HG02852 (cell line): ENCODE measurements at regions not wholly inside any gene's neighbourhood (a gene's known extent, or its start where the extent isn't known, plus 50 kb on each side); places are given as distances from the start of the nearest gene placed in this dataset.

Experiments
- ATAC-seq: cut with Tn5 transposase; IDR thresholded peaks from one replicate; pipeline ENCODE4 v1.9.1; 2021; ENCODE audit warnings: mild to moderate bottlenecking, moderate library complexity; ENCODE audit not compliant: unreplicated experiment

DNA sequence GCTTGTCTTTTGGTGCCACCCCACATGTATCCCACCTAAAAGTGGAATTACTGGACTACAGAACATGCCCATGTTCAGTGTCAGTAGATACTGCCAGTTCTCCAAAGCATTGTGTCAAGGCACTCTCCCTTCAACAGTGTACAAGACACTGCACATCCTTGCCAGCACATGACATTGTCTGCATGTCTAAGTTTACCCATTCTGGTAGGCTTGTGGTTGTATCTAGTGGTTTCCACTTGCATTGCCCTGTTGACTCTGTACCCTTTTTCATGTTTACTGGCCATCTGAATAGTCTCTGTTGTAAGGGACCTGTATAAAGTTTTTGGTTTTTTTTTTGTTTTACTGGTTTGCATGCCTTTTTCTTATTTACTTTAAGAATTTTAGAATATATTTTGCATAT lies 222.4 kb upstream of the CNR1 start:
- ATAC-seq = no peak

DNA sequence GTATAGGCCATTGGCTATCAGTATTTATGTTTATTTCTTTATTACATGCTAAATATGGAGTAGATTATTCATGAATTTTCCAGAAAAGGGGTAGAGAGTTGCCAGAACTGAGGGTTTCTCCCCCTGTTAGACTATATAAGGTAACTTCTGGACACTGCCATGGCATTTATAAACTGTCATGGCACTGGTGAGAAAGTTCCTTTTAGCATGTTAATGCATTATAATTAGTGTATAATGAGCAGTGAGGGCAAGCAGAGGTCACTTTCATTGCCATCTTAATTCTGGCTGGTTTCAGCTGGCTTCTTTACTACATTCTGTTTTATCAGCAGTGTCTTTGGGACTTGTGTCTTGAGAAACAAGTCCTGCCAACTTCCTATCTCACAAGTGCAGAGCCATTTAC lies 220.0 kb upstream of the CNR1 start:
- no peak for ATAC-seq

DNA sequence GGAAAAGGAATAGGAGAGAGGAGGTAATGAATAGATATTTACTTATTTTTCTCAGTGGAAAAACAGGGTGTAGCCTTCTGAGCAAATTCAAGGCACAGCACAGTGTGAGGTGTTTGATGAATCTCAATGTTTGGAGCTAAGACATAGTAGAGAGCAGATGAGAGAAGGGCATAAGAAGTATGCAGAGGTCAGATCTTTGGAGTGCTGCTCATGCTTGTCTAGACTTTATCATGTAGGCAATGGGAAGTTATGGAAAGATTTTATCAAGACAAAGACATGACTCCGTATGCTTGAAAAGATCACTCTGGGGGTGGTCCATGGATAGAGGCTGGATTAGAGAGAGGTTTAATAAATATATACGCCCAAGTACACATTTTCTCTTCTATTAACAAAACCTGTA lies 217.0 kb upstream of the CNR1 start:
- no peak for ATAC-seq

DNA sequence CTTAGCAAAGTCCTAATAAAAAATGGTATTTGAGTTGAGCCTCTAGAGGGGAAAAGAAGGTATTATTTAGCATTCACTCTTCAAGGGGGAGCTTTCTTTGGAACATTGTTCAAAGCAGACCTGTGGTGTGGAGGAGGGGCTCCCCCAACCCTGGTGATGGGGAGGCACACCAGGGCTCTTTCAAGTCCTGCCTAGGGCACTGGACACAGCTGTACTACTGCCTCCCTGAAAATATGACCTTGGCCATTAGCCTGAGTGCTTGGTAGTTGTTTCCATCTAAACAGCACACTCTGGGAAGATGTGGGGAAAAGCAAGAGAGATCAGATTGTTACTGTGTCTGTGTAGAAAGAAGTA lies 215.1 kb upstream of the CNR1 start:
- ATAC-seq = no peak

DNA sequence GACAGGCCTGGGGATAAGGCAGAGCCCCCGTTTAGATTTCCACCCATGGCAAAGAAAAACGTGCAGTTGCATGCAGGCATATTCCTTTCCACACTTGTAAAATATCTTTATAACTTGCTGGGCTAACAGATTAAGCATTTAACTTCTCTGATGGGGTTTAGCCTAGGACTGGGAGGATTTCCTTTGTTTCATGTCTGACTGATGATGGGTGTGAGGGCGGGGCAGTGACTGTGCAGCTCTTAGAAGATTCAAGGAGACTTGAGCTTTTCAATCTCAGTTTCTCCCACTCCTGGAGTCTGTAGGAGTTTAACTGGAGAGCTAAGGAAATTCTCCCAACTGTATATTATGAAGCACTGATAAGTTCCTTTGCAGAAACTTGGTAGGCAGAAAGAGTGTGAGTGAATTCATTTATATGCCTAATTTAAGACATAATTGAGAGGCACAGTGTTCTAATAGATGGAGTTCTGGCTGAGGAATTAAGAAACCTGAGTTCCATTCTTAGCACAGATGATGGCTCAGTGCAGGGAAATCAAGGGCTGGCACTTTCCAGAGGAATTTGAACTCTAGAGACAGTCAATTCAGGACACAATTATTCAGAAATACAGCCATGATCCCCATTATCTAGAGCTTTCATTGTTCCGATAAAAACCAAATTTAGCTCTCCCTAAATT lies 214.6 kb upstream of the CNR1 start:
- ATAC-seq = no peak

DNA sequence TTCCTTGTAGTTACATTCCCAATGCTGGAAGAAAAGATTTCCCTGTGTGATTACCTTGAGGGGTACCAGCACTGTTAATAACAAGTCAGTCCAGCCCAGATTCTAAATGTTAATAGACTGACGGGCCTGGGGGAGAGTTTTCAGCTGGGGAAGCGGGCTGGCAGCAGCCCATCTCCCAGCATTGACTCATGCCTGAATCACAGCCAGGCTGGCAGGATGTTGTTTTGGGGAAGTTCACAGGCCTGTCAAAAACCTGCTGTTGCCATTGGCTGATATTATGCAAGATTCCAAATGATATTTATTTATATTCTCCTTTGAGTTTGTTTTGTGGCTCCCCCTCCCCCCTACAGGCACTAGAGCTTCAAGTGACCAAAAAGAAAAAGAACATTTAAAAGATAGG lies 213.9 kb upstream of the CNR1 start:
- no peak for ATAC-seq

DNA sequence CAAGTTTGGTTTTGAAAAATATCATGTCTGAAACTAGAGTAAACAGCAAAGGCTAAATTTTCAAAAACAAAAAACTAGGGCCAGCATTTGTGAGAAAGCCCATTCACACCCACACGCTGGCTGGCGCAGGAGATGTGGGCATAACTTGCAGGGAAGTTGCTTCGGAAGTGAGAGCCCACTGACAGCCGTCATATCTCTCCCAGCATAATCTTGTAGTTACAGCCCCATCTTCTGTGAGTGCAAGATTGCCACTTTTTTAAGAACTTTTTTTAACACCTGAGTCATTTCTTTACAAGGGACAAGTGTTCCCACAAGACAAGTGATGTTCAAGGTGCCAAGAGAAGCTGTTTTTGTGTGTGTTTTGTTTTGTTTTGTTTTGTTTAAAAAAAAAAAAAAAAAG lies 212.5 kb upstream of the CNR1 start:
- ATAC-seq = no peak

DNA sequence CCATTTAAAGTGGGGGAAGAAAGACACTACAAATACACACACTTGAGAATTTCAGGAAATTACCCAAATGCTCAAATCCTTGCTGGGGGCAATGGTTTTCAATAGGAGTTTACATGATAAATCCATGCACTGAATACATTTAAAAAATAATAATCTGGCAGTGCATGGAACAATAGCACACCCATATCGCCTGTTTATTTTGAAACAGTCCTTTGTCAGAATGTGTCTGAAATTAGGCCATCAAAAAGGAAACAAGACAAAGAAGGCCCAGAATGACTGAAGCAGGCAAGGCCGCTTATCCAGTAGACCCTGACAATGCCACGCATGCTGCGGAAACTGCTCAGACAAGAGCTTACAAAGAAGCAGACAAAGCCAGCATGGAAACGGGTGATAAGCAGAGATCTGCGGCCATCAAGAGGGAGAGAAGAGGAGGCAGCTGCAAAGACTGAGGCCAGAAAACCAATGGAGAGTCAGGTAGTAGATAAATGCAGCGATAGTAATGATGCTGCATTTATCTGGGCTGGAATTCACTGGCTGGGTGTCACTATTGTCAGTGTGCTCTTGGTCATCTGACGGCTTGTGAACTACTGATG lies 211.9 kb upstream of the CNR1 start:
- no peak for ATAC-seq

DNA sequence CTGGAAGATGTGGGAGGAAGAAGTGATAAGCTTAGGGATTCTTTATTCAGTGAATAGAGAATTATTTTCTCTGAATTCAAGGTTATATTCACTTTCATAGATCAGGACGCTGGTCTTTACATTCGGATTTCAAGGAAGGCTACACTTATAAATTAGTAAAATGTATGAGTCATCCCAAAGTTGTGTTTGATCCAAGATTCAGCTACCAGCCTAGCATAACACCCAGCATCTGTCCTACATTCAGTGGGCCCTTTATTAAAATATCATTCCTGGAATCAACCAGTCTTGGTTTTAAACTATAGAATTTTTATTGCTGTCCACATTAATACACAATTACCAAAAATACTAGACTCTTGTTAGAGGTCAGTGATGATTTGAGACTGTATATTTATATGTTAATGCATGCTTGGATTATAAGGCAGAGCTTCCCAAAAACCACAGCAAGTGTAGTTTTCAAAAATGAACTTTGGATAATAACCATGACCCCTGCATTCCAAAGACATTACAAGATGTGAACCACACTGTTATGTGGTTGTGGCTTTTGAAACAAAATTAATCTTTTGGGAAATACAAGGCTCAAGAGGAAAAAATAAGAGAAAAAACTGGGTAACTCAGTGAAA lies 210.7 kb upstream of the CNR1 start:
- no peak for ATAC-seq

DNA sequence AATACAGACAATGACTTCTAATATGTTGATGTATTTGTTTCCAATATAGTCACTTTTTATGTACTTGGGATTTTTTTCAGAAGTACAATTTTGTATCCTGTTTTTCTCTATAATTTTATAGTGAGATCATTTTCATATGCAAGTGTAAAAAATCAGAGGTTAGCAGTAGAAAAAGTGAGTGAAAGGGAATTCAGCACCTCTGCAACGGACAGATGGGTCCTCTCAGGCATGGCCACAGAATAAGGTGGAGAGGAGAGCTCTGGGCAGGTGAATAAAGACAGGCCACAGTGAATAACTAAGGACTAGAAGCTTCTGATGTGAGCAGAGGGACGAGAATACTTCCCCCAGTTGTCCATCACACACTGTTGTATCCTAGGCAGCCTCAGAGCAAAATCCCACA lies 210.1 kb upstream of the CNR1 start:
- no peak for ATAC-seq

DNA sequence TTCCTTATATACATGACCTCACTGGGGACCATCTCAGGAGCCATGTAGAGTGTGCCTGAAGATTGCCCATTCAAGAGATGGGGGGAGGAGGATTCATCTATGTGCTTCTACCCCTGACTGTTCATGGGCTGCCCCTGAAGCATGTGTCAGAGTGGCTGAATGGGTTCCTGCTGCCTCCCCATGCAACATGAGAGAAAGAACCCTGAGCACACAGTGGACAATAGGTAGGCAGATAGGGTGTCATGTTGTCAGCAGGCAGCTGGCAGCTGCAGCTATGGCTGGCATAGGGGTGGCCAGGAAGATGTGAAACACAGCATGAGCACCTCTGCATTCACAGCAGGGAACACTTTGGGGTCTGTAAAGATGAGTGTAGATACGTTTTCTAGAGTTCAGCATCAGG lies 208.4 kb upstream of the CNR1 start:
- ATAC-seq = no peak

DNA sequence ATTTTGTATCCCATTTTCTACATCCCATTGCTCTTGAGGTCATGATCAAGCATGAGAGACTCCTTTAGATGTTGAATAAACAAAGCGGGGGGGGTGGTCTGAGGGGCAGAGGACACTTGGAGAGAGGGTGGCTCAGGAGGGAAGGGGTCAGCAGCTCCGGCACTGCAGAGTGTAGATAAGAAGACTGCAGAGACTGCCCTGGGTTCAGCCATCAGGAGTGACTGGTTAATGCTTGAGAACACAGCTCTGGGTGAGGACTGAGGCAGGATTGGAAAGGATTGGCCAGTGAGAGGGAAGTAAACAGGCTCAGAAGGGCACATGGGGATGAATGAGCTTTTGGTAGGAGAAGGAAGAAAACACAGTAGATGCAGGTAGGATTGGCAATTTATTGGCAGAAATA lies 205.3 kb upstream of the CNR1 start:
- ATAC-seq = no peak

DNA sequence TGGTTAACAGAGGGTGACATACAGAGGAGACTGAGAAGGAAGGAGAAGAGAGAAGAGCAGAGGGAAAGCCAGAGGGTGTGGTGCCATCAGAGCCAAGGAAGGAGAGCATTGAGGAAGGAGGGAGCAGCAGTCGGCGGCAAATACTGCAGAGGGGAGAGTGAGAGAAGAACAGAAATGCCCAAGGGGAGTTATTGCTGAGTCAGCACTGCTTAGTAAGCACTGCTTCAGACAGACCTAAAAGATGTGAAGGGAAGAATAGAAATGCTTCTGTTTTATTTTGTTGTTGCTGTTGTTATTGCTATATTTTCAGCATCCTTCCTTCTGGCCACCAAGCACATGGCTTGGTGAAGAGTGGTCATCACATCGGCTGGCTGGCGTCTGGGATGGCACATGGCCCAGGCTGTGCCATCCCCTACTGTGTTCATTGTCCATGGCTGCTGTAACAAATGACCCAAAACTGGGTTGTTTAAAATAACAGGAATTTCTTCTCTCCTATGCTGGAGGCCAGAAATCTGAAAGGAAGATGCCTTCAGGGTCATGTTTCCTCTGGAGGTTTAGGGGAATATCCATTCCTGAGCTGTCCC lies 204.1 kb upstream of the CNR1 start:
- ATAC-seq = no peak

DNA sequence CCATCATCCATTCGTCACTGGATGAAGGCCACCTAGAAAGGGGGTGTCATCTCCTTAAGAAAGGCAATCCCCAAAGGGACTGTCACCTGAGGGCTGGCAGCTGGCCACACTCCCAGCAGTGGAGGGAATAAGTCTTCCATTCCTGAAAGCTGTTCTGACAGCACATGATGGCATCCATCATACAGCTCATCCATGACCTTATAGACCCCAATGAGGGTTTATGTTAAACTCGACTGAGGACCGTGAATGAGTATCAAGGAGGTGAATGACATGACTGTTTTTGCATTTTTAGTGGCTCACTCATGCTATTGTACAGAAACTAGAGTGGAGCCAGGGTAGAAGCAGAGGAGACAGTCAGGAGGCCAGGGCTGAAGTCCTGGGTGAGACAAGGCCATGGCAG lies 203.1 kb upstream of the CNR1 start:
- ATAC-seq = no peak

DNA sequence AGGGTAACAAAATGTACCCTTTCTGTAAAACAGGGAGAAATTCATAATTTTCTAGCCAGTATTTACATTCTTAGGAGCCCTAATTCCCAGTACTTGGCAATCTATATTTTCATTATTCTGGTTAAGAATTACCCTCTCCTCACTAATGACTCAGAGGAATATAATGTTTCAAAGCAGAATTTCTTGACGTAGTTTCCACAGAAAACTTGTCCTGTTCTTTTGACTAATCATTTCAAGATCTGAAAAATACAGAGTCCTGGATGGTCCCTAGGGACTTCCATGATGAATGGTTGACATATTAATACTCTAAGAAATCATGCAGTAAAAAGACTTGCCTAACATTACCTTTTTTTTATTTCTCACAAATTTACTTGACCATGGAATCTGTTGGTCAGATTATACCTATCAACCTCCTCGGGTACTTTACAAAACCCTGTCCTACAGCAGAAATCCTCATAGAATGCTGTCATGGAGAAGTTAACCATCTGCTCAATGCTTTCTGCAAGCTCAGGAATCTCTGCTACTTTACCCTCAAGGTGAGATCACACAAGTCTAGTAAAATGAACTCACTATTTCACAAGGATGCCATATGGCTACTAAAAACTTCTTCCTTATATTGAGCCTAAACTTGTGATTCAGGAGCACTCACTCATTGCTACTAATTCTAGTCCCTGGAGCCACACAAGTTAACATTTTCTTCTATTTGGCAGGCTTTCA lies 202.1 kb upstream of the CNR1 start:
- ATAC-seq = no peak

DNA sequence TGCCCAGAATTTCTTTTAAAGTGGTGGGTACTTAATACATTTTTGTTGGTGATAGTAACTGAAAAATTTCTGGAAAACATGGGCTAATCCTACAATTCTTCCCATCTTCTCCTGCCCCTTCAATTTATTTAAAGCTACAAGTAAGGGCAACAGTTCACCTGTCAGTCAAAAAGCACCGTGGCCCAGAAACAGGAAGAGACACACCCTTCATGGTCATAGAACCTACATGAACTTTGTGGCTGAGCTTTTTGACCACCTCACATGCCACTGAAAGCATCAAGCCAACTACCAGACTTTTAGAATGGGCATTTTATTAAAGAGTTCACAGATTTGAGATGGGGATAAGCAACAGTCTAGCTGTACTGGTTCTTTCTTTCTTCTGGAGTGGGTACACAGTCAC lies 201.1 kb upstream of the CNR1 start:
- ATAC-seq = no peak

DNA sequence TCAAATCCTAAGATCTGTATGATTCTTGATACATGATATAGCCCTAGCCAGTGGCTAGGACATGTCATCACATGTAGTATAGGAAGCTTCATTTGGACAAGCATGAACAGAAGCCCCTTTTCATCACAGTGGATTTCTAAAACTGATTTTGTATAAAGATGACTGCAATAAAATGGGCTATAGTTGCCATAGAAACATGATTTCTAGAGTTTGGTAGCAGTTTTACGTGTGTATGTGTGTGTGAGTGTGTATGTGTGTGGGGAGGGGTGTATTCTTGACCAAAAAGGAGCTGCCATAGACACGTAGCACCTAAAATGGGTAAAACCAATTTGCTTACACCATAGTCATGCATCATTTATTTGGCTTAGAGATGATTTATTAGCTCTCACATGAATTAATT lies 200.5 kb upstream of the CNR1 start:
- ATAC-seq = no peak

DNA sequence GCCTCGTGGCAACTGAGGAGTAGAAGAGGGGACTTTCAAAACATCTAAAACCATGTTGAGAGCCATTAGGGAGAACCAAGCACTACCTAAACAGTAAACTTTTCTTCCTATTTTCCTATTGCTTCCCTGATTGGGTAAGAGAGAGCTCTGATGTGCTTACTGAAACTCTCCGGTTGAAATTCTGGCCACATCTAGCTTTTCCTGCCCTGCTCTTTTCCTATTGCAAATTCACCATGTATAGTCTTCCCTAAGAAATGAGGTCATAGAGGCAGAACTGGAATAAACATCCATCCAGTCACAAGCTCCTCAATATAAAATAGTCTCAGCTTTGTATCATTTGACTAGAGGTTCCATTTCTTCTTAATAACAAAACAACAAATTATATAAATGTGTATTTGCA lies 199.5 kb upstream of the CNR1 start:
- no peak for ATAC-seq

DNA sequence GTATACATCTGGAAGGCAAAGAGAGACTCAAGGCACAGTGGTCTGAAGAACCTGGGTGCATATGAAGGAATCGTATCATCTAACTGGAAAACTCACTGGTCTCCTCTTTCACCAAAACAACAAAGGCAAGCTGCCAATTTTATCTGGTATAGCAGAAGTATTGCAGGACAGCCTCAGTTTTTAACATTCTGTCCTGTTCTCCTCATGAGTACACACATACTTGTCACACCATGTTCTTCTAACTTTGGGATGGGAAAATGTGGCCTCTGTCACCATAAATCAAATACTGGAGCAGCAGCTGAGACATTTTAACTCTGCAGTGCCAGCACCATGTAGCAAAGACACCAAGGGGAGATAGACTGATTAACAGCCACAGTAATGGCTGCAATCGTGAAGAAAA lies 199.1 kb upstream of the CNR1 start:
- no peak for ATAC-seq

DNA sequence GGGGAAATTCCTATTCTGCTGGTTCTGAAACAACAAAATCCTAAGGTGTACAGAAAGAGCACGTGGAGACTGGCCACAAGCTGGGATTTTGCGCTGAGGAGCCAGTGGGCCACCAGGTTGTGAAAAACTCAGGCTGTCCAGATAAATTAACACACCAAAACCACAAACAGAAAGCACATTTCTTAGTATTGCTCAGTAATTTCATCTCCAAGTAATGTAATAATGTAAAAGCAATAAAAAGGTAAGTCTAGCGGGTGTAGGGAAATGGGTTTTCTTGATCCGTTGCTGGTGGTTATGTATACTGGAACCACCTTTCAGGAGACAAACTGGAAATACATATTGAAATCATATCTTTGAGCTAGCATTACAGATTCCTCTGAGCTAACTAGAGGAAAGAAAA lies 195.6 kb upstream of the CNR1 start:
- no peak for ATAC-seq

DNA sequence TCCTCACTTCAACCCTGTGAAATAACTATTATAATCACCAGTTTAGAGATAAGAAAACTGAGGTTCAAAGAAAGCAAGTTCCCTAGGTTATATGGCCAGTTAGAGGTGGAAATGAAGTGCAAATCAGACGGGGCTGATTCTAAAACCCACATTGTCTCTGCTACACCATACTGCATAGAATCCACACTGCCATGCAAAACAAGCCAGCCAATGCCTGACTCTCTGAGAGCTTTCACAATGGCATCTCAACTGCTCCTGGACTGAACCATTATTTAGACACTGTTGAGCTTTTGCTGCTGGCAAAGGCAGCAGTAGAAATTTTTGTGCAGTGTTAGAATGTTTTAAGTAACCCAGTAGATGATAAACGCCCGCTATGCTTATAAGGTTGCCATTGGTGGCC lies 195.2 kb upstream of the CNR1 start:
- ATAC-seq = no peak
